ENCODE measurements at regions not wholly inside any gene's neighbourhood (a gene's known extent, or its start where the extent isn't known, plus 50 kb on each side); places are given as distances from the start of the nearest gene placed in this dataset.

GRCh38 chr20:30599990-30600389, 657.5 kb upstream of the DEFB115 start:
- DNase-seq (ENCODE audit: low read depth, low spot score), result no peak
- H2AFZ ChIP-seq (ENCODE audit: low read depth, low read length), result no peak overlapping the region
- no peaks in the 10 kb centered on the region for H3K4me1 ChIP-seq (ENCODE audit: control insufficient read depth, extremely low read depth, insufficient read depth, low read length)
- no peak overlapping the region for H3K4me2 ChIP-seq (ENCODE audit: insufficient read depth, low read length)
- no TSS peak for BruUV-seq (replicated peaks)
- no peak overlapping the region for H3K4me3 ChIP-seq (replicated peaks in 1 of 3; ENCODE audit: insufficient read depth in 1 of 3, low read depth in 1 of 3, low read length in 3 of 3)
- dilution Hi-C loops (cut with MboI; ENCODE audit: extremely low pct_ligation_motif_present, low sequenced_read_pairs), result no loop called here
- POLR2A ChIA-PET, result no interaction called here
- FAIRE-seq, result no peak
- H3K9ac ChIP-seq (replicated peaks; ENCODE audit: extremely low read depth, insufficient read depth, low read length), result no peak overlapping the region
- CTCF ChIA-PET, result no interaction called here
- intact Hi-C loops (cut with micrococcal nuclease), result no loop called here
- no peaks in the 10 kb centered on the region for H3K79me2 ChIP-seq (ENCODE audit: control insufficient read depth, insufficient read depth, low read length)
- TF ChIP-seq CTCF (IDR thresholded peaks at IDR 0.05; ENCODE audit: extremely low read depth in 1 of 2, insufficient read depth in 1 of 2, low read depth in 1 of 2, low read length in 2 of 2) (no peak), POLR2AphosphoS5 (IDR thresholded peaks at IDR 0.05; ENCODE audit: insufficient read depth, low read depth, low read length) (no peak), MYC (IDR thresholded peaks at IDR 0.05; ENCODE audit: low read depth, low read length) (no peak), FOS (IDR thresholded peaks at IDR 0.05; ENCODE audit: borderline replicate concordance, insufficient read depth, low read length) (no peak), GATA2 (IDR thresholded peaks at IDR 0.05; ENCODE audit: insufficient read depth, insufficient read length, low read depth, low read length) (no peak), MAX (IDR thresholded peaks at IDR 0.05; ENCODE audit: insufficient read depth, insufficient read length) (no peak), EZH2 (IDR thresholded peaks at IDR 0.05; ENCODE audit: borderline replicate concordance, low read depth, low read length, severe bottlenecking) (no peak), JUN (IDR thresholded peaks at IDR 0.05; ENCODE audit: borderline replicate concordance, insufficient read depth, insufficient read length, low read depth) (no peak), POLR2A (IDR thresholded peaks at IDR 0.05; ENCODE audit: low read depth, low read length) (no peak)
- no peaks in the 10 kb centered on the region for H3K36me3 ChIP-seq (ENCODE audit: control insufficient read depth in 2 of 2, extremely low read depth in 1 of 2, insufficient read depth in 2 of 2, low read length in 2 of 2)
- H3K27me3 ChIP-seq (ENCODE audit: control insufficient read depth in 2 of 2, insufficient read depth in 2 of 2, low read length in 2 of 2), result no peaks in the 10 kb centered on the region
- no peaks in the 10 kb centered on the region for H4K20me1 ChIP-seq (replicated peaks; ENCODE audit: control insufficient read depth, extremely low read depth, insufficient read depth, low read length)
- no peaks in the 10 kb centered on the region for H3K9me1 ChIP-seq (replicated peaks; ENCODE audit: control insufficient read depth, extremely low read depth, insufficient read depth, low read length)
- no peak overlapping the region for H3K27ac ChIP-seq (ENCODE audit: insufficient read depth, low read depth, low read length)
- H3K9me3 ChIP-seq (replicated peaks; ENCODE audit: control insufficient read depth, insufficient read depth, low read length), result peaks cover 9% of the 10 kb centered on the region

Measured in endothelial cell of umbilical vein (primary cell).